Cardiac muscle cell (in vitro differentiated cells and primary cell): ENCODE measurements at regions not wholly inside any gene's neighbourhood (a gene's known extent, or its start where the extent isn't known, plus 50 kb on each side); places are given as distances from the start of the nearest gene placed in this dataset.

Source experiments
- DNase-seq, 2 donors: peaks; one replicate each; pipeline versions ENCODE4 v3.0.0 to v3.0.0-alpha.2; 2010 to 2017; ENCODE audit warnings: low read depth in 1 of 2, low spot score in 1 of 2
- H3K27ac ChIP-seq: fragments of 200-600 bp; sonication (generic); 2 replicates; pipeline ENCODE4 v1.5.1; 2016
- H3K27me3 ChIP-seq: fragments of 200-600 bp; sonication (generic); 2 replicates; pipeline ENCODE4 v1.6.0; 2016; ENCODE audit warnings: control low read depth
- H3K36me3 ChIP-seq: fragments of 200-600 bp; sonication (generic); 2 replicates; pipeline ENCODE4 v1.5.1; 2016; ENCODE audit warnings: control low read depth
- H3K4me1 ChIP-seq: fragments of 200-600 bp; sonication (generic); 2 replicates; pipeline ENCODE4 v1.8.1; 2017; ENCODE audit warnings: low read depth, mild to moderate bottlenecking, mixed run types
- H3K4me3 ChIP-seq: fragments of 200-600 bp; sonication (generic); 2 replicates; pipeline ENCODE4 v1.5.1; 2016; ENCODE audit warnings: mild to moderate bottlenecking
- H3K9me3 ChIP-seq: fragments of 200-600 bp; sonication (generic); 2 replicates; pipeline ENCODE4 v1.5.1; 2017; ENCODE audit warnings: low read depth, mild to moderate bottlenecking, control low read depth
- CTCF ChIP-seq: IDR thresholded peaks from 2 replicates; pipeline ENCODE4 v1.5.1; 2012; ENCODE audit warnings: low read depth, mild to moderate bottlenecking, low read length

GRCh38 chr4:120636120-120636630 is 286.4 kb downstream of the PRDM5 start:
- H3K4me1 ChIP-seq, result no peaks in the 10 kb centered on the region
- no peak for TF ChIP-seq CTCF
- H3K9me3 ChIP-seq, result no peaks in the 10 kb centered on the region
- no peak for DNase-seq
- H3K4me3 ChIP-seq, result no peak overlapping the region
- no peaks in the 10 kb centered on the region for H3K27me3 ChIP-seq
- no peak overlapping the region for H3K27ac ChIP-seq
- H3K36me3 ChIP-seq, result no peaks in the 10 kb centered on the region

GRCh38 chr4:120633810-120634209 is 288.7 kb downstream of the PRDM5 start:
- Histone ChIP-seq H3K36me3 (no peaks in the 10 kb centered on the region), H3K9me3 (no peaks in the 10 kb centered on the region), H3K27ac (no peak overlapping the region), H3K4me3 (no peak overlapping the region), H3K27me3 (no peaks in the 10 kb centered on the region), H3K4me1 (no peaks in the 10 kb centered on the region)
- no peak for DNase-seq
- TF ChIP-seq CTCF, result no peak

- Histone ChIP-seq H3K36me3 (no peaks in the 10 kb centered on the region), H3K27me3 (no peaks in the 10 kb centered on the region), H3K27ac (no peak overlapping the region), H3K4me1 (no peaks in the 10 kb centered on the region), H3K9me3 (no peaks in the 10 kb centered on the region), H3K4me3 (no peak overlapping the region)
- no peak for TF ChIP-seq CTCF
- peak in 1 of 2 donors; percentile 50 for DNase-seq
These were observed 292.1 kb downstream of the PRDM5 start for GRCh38 chr4:120630427-120630826.

GRCh38 chr4:120629546-120630108 is 292.9 kb downstream of the PRDM5 start:
- no peak for TF ChIP-seq CTCF
- Histone ChIP-seq H3K4me1 (no peaks in the 10 kb centered on the region), H3K4me3 (no peak overlapping the region), H3K27me3 (no peaks in the 10 kb centered on the region), H3K9me3 (no peaks in the 10 kb centered on the region), H3K27ac (no peak overlapping the region), H3K36me3 (no peaks in the 10 kb centered on the region)
- no peak for DNase-seq

- no peak overlapping the region for H3K4me3 ChIP-seq
- no peaks in the 10 kb centered on the region for H3K4me1 ChIP-seq
- TF ChIP-seq CTCF, result no peak
- no peaks in the 10 kb centered on the region for H3K36me3 ChIP-seq
- H3K27ac ChIP-seq, result no peak overlapping the region
- DNase-seq, result no peak
- H3K9me3 ChIP-seq, result no peaks in the 10 kb centered on the region
- H3K27me3 ChIP-seq, result no peaks in the 10 kb centered on the region
These were observed 299.9 kb downstream of the PRDM5 start for GRCh38 chr4:120622601-120623000.
